ENCODE measurements at regions not wholly inside any gene's neighbourhood (a gene's known extent, or its start where the extent isn't known, plus 50 kb on each side); places are given as distances from the start of the nearest gene placed in this dataset.
"Not testable (repeated sequence)": the region's sequence is repeated elsewhere in the genome, so short reads cannot be mapped to it uniquely, and the experiment has no call there.

- Histone ChIP-seq H3K9me3 (no peaks in the 10 kb centered on the region), H3K36me3 (no peaks in the 10 kb centered on the region), H3K4me1 (replicated peaks) (no peaks in the 10 kb centered on the region), H3K4me3 (no peak overlapping the region), H3K27me3 (replicated peaks; ENCODE audit: insufficient read depth) (no peaks in the 10 kb centered on the region), H3K27ac (no peak overlapping the region)
- WGBS: 71% methylated on average over 3 of the region's 3 CpGs
- intact Hi-C loops (cut with DNase I): no loop called here
- TF ChIP-seq POLR2A (IDR thresholded peaks at IDR 0.05): no peak
- TF ChIP-seq POLR2AphosphoS5 (IDR thresholded peaks at IDR 0.05): no peak
- no peak for TF ChIP-seq CTCF (IDR thresholded peaks at IDR 0.05)
- no peak for DNase-seq (ENCODE audit: low spot score)
These were observed 256.6 kb downstream of the ZWINT start for GRCh38 chr10:56104487-56104886.

- H3K27ac ChIP-seq: no peak overlapping the region
- H3K9me3 ChIP-seq: no peaks in the 10 kb centered on the region
- H3K36me3 ChIP-seq: no peaks in the 10 kb centered on the region
- H3K4me1 ChIP-seq (replicated peaks): no peaks in the 10 kb centered on the region
- DNase-seq (ENCODE audit: low spot score): no peak
- H3K4me3 ChIP-seq: no peak overlapping the region
- TF ChIP-seq POLR2A (IDR thresholded peaks at IDR 0.05): no peak
- TF ChIP-seq POLR2AphosphoS5 (IDR thresholded peaks at IDR 0.05): no peak
- TF ChIP-seq CTCF (IDR thresholded peaks at IDR 0.05): no peak
- 87% methylated on average over 2 of the region's 2 CpGs for WGBS
- intact Hi-C loops (cut with DNase I): no loop called here
- H3K27me3 ChIP-seq (replicated peaks; ENCODE audit: insufficient read depth): no peaks in the 10 kb centered on the region
These were observed 264.9 kb downstream of the ZWINT start for GRCh38 chr10:56096226-56096517.

GRCh38 chr10:56095506-56096225 lies 265.4 kb downstream of the ZWINT start:
- TF ChIP-seq POLR2A (IDR thresholded peaks at IDR 0.05) (no peak), POLR2AphosphoS5 (IDR thresholded peaks at IDR 0.05) (no peak), CTCF (IDR thresholded peaks at IDR 0.05) (no peak)
- Histone ChIP-seq H3K27me3 (replicated peaks; ENCODE audit: insufficient read depth) (no peaks in the 10 kb centered on the region), H3K27ac (no peak overlapping the region), H3K4me1 (replicated peaks) (no peaks in the 10 kb centered on the region), H3K36me3 (no peaks in the 10 kb centered on the region), H3K9me3 (no peaks in the 10 kb centered on the region), H3K4me3 (no peak overlapping the region)
- DNase-seq (ENCODE audit: low spot score): no peak
- intact Hi-C loops (cut with DNase I): no loop called here
- WGBS: 72% methylated on average over 15 of the region's 16 CpGs

- intact Hi-C loops (cut with DNase I); H3K4me3 ChIP-seq; H3K9me3 ChIP-seq: not testable (repeated sequence)
These were observed 267.4 kb downstream of the ZWINT start for GRCh38 chr10:56093645-56094044.

GRCh38 chr10:56091872-56092271 lies 269.2 kb downstream of the ZWINT start:
- Histone ChIP-seq H3K9me3 (no peaks in the 10 kb centered on the region), H3K27me3 (replicated peaks; ENCODE audit: insufficient read depth) (no peaks in the 10 kb centered on the region), H3K36me3 (no peaks in the 10 kb centered on the region), H3K4me3 (no peak overlapping the region), H3K27ac (no peak overlapping the region), H3K4me1 (replicated peaks) (no peaks in the 10 kb centered on the region)
- no peak for DNase-seq (ENCODE audit: low spot score)
- TF ChIP-seq CTCF (IDR thresholded peaks at IDR 0.05): no peak
- no peak for TF ChIP-seq POLR2AphosphoS5 (IDR thresholded peaks at IDR 0.05)
- TF ChIP-seq POLR2A (IDR thresholded peaks at IDR 0.05): no peak
- intact Hi-C loops (cut with DNase I): no loop called here

More at GRCh38 chr10:56093645-56094044, 267.4 kb downstream of the ZWINT start:
- not testable (repeated sequence) for H3K27me3 ChIP-seq (replicated peaks; ENCODE audit: insufficient read depth); H3K4me1 ChIP-seq (replicated peaks); DNase-seq (ENCODE audit: low spot score); H3K36me3 ChIP-seq; H3K27ac ChIP-seq

All from prostate gland (tissue), 2 donors.